ENCODE measurements at regions not wholly inside any gene's neighbourhood (a gene's known extent, or its start where the extent isn't known, plus 50 kb on each side); places are given as distances from the start of the nearest gene placed in this dataset.

- no peak overlapping the region for H3K9ac ChIP-seq (ENCODE audit: low read length)
- H3K79me2 ChIP-seq (ENCODE audit: low read length): no peaks in the 10 kb centered on the region
- H3K36me3 ChIP-seq (replicated peaks; ENCODE audit: insufficient read depth, low read length): no peaks in the 10 kb centered on the region
- H3F3A ChIP-seq (ENCODE audit: insufficient read depth, low read length): no peaks in the 10 kb centered on the region
- TF ChIP-seq EZH2phosphoT487 (IDR thresholded peaks at IDR 0.05; ENCODE audit: low read length): no peak
- no peak for TF ChIP-seq EZH2 (optimal IDR thresholded peaks at IDR 0.05; ENCODE audit: low read depth, low read length)
- no peak for TF ChIP-seq CTCF (IDR thresholded peaks at IDR 0.05; ENCODE audit: low read length)
- H2AFZ ChIP-seq (ENCODE audit: low read length): no peak overlapping the region
- no peaks in the 10 kb centered on the region for H3K4me1 ChIP-seq (ENCODE audit: low read length)
- DNase-seq: no peak
- H3K4me2 ChIP-seq (ENCODE audit: low read depth, low read length): no peak overlapping the region
- no peak overlapping the region for H3K27ac ChIP-seq (ENCODE audit: low read length)
- H3K9me3 ChIP-seq (replicated peaks; ENCODE audit: insufficient read depth, low read length): no peaks in the 10 kb centered on the region
- H3K27me3 ChIP-seq (replicated peaks; ENCODE audit: insufficient read depth, low read length): no peaks in the 10 kb centered on the region
- no peaks in the 10 kb centered on the region for H3K9me2 ChIP-seq (replicated peaks; ENCODE audit: insufficient read depth, low read length)
- no peak overlapping the region for H3K4me3 ChIP-seq (ENCODE audit: low read length)
- no peaks in the 10 kb centered on the region for H4K20me1 ChIP-seq (ENCODE audit: insufficient read depth, low read length)
These were observed 196.5 kb downstream of the GADD45G start for GRCh38 chr9:89801341-89801740.

- no peaks in the 10 kb centered on the region for H4K20me1 ChIP-seq (ENCODE audit: insufficient read depth, low read length)
- no peak overlapping the region for H3K4me3 ChIP-seq (ENCODE audit: low read length)
- no peak overlapping the region for H3K9ac ChIP-seq (ENCODE audit: low read length)
These were observed 197.2 kb downstream of the GADD45G start for GRCh38 chr9:89801742-89802670.

GRCh38 chr9:89802781-89803355 lies 198.1 kb downstream of the GADD45G start:
- Histone ChIP-seq H3K27ac (ENCODE audit: low read length) (no peak overlapping the region), H4K20me1 (ENCODE audit: insufficient read depth, low read length) (no peaks in the 10 kb centered on the region), H3K4me1 (ENCODE audit: low read length) (no peaks in the 10 kb centered on the region), H2AFZ (ENCODE audit: low read length) (no peak overlapping the region), H3K9ac (ENCODE audit: low read length) (no peak overlapping the region), H3K9me2 (replicated peaks; ENCODE audit: insufficient read depth, low read length) (no peaks in the 10 kb centered on the region), H3K27me3 (replicated peaks; ENCODE audit: insufficient read depth, low read length) (no peaks in the 10 kb centered on the region), H3K4me2 (ENCODE audit: low read depth, low read length) (no peak overlapping the region), H3K79me2 (ENCODE audit: low read length) (no peaks in the 10 kb centered on the region), H3K36me3 (replicated peaks; ENCODE audit: insufficient read depth, low read length) (no peaks in the 10 kb centered on the region), H3F3A (ENCODE audit: insufficient read depth, low read length) (no peaks in the 10 kb centered on the region), H3K4me3 (ENCODE audit: low read length) (no peak overlapping the region), H3K9me3 (replicated peaks; ENCODE audit: insufficient read depth, low read length) (no peaks in the 10 kb centered on the region)
- no peak for TF ChIP-seq EZH2 (optimal IDR thresholded peaks at IDR 0.05; ENCODE audit: low read depth, low read length)
- TF ChIP-seq CTCF (IDR thresholded peaks at IDR 0.05; ENCODE audit: low read length): no peak
- TF ChIP-seq EZH2phosphoT487 (IDR thresholded peaks at IDR 0.05; ENCODE audit: low read length): no peak
- no peak for DNase-seq

More at GRCh38 chr9:89801742-89802670, 197.2 kb downstream of the GADD45G start:
- no peak for TF ChIP-seq CTCF (IDR thresholded peaks at IDR 0.05; ENCODE audit: low read length)
- TF ChIP-seq EZH2phosphoT487 (IDR thresholded peaks at IDR 0.05; ENCODE audit: low read length): no peak
- no peak for TF ChIP-seq EZH2 (optimal IDR thresholded peaks at IDR 0.05; ENCODE audit: low read depth, low read length)
- Histone ChIP-seq H3K27me3 (replicated peaks; ENCODE audit: insufficient read depth, low read length) (no peaks in the 10 kb centered on the region), H3F3A (ENCODE audit: insufficient read depth, low read length) (no peaks in the 10 kb centered on the region), H3K4me2 (ENCODE audit: low read depth, low read length) (no peak overlapping the region), H3K9me3 (replicated peaks; ENCODE audit: insufficient read depth, low read length) (no peaks in the 10 kb centered on the region), H3K9me2 (replicated peaks; ENCODE audit: insufficient read depth, low read length) (no peaks in the 10 kb centered on the region), H3K36me3 (replicated peaks; ENCODE audit: insufficient read depth, low read length) (no peaks in the 10 kb centered on the region), H3K27ac (ENCODE audit: low read length) (no peak overlapping the region), H3K79me2 (ENCODE audit: low read length) (no peaks in the 10 kb centered on the region), H2AFZ (ENCODE audit: low read length) (no peak overlapping the region), H3K4me1 (ENCODE audit: low read length) (no peaks in the 10 kb centered on the region)
- DNase-seq: no peak
